CD14-positive monocyte (primary cell): ENCODE measurements at regions not wholly inside any gene's neighbourhood (a gene's known extent, or its start where the extent isn't known, plus 50 kb on each side); places are given as distances from the start of the nearest gene placed in this dataset.

Source experiments
- DNase-seq, 3 donors: peaks; one replicate each; pipeline ENCODE4 v3.0.0-alpha.2; 2011 to 2022
- H2AFZ ChIP-seq: 2 replicates; pipeline ENCODE4 v1.6.0; 2012; ENCODE audit warnings: mild to moderate bottlenecking, low read depth, low read length, inconsistent platforms; ENCODE audit not compliant: insufficient read depth, poor library complexity, severe bottlenecking
- H3K27ac ChIP-seq, 2 donors: 1 replicate in 1 of 2; 2 replicates in 1 of 2; pipeline ENCODE4 v1.5.1; 2012 to 2013; ENCODE audit warnings: low read length in 2 of 2, control low read depth in 1 of 2, inconsistent platforms in 1 of 2, low read depth in 1 of 2, mild to moderate bottlenecking in 1 of 2
- H3K27me3 ChIP-seq, 2 donors: one replicate each; pipeline versions ENCODE4 v1.6.0 to v1.6.1; 2011 to 2013; ENCODE audit warnings: low read length in 2 of 2; ENCODE audit not compliant: control insufficient read depth in 2 of 2, insufficient read depth in 2 of 2
- H3K36me3 ChIP-seq, 2 donors: replicated peaks in 1 of 2; 1 replicate in 1 of 2; 2 replicates in 1 of 2; pipeline versions ENCODE4 v1.5.1 to v1.6.1; 2012 to 2013; ENCODE audit warnings: low read length in 2 of 2, control low read depth in 1 of 2, inconsistent platforms in 1 of 2, mild to moderate bottlenecking in 1 of 2; ENCODE audit not compliant: insufficient read depth in 2 of 2, control insufficient read depth in 1 of 2
- H3K4me1 ChIP-seq, 2 donors: 1 replicate in 1 of 2; 2 replicates in 1 of 2; pipeline versions ENCODE4 v1.5.1 to v1.6.1; 2012 to 2013; ENCODE audit warnings: low read length in 2 of 2, control low read depth in 1 of 2, inconsistent platforms in 1 of 2, mild to moderate bottlenecking in 1 of 2, moderate library complexity in 1 of 2; ENCODE audit not compliant: insufficient read depth in 2 of 2, control insufficient read depth in 1 of 2
- H3K4me2 ChIP-seq: replicated peaks from 2 replicates; pipeline ENCODE3; 2012; ENCODE audit warnings: low read length, moderate library complexity, mild to moderate bottlenecking; ENCODE audit not compliant: poor library complexity, severe bottlenecking; ENCODE audit errors: extremely low read depth
- H3K4me3 ChIP-seq, 3 experiments: fragments of 200-600 bp in 1 of 3; sonication (generic) in 1 of 3; replicated peaks in 1 of 3; 1 replicate in 2 of 3; 2 replicates in 1 of 3; pipeline ENCODE4 v1.5.1; 2011 to 2013; ENCODE audit warnings: low read length in 3 of 3, mild to moderate bottlenecking in 3 of 3, control low read depth in 2 of 3, low read depth in 2 of 3, inconsistent platforms in 1 of 3, moderate library complexity in 1 of 3
- H3K79me2 ChIP-seq: 2 replicates; pipeline ENCODE4 v1.6.0; 2012; ENCODE audit warnings: mild to moderate bottlenecking, control low read depth, inconsistent platforms, low read length, moderate library complexity; ENCODE audit not compliant: insufficient read depth
- H3K9ac ChIP-seq: 2 replicates; pipeline ENCODE4 v1.6.0; 2017; ENCODE audit warnings: low read length, mild to moderate bottlenecking; ENCODE audit not compliant: insufficient read depth, poor library complexity, severe bottlenecking
- H3K9me3 ChIP-seq, 2 donors: replicated peaks in 1 of 2; 1 replicate in 1 of 2; 2 replicates in 1 of 2; pipeline versions ENCODE4 v1.5.1 to v1.6.1; 2012 to 2013; ENCODE audit warnings: low read length in 2 of 2, control low read depth in 1 of 2; ENCODE audit not compliant: control insufficient read depth in 1 of 2, insufficient read depth in 1 of 2
- H4K20me1 ChIP-seq: 2 replicates; pipeline ENCODE4 v1.6.0; 2012; ENCODE audit warnings: mild to moderate bottlenecking, low read length, control low read depth, moderate library complexity; ENCODE audit not compliant: insufficient read depth
- H3K27ac Mint-ChIP-seq, 7 donors: one replicate each; pipeline ENCODE4 v1.8.0; 2020; ENCODE audit warnings: mild to moderate bottlenecking in 7 of 7, mixed read lengths in 7 of 7, moderate library complexity in 6 of 7, inconsistent platforms in 2 of 7
- H3K27me3 Mint-ChIP-seq, 3 donors: one replicate each; pipeline ENCODE4 v1.8.0; 2021 to 2022; ENCODE audit warnings: low read depth in 3 of 3, mild to moderate bottlenecking in 3 of 3, mixed read lengths in 3 of 3, moderate library complexity in 3 of 3, inconsistent platforms in 1 of 3
- H3K36me3 Mint-ChIP-seq, 2 donors: one replicate each; pipeline ENCODE4 v1.8.0; 2020; ENCODE audit warnings: mixed read lengths in 2 of 2, inconsistent platforms in 1 of 2, mild to moderate bottlenecking in 1 of 2
- H3K4me1 Mint-ChIP-seq: one replicate; pipeline ENCODE4 v1.8.0; 2020; ENCODE audit warnings: mild to moderate bottlenecking, mixed read lengths
- H3K4me3 Mint-ChIP-seq, 2 donors: one replicate each; pipeline ENCODE4 v1.8.0; 2020; ENCODE audit warnings: mild to moderate bottlenecking in 2 of 2, mixed read lengths in 2 of 2, moderate library complexity in 1 of 2
- H3K9me3 Mint-ChIP-seq, 7 donors: one replicate each; pipeline ENCODE4 v1.8.0; 2020 to 2022; ENCODE audit warnings: mixed read lengths in 7 of 7, mild to moderate bottlenecking in 6 of 7, moderate library complexity in 6 of 7, inconsistent platforms in 2 of 7
- CTCF ChIP-seq: fragments of 200-600 bp; IDR thresholded peaks from one replicate; pipeline ENCODE4 v1.8.0; 2022; ENCODE audit warnings: antibody characterized with exemption, mild to moderate bottlenecking
- WGBS: methylation state at CpG from one replicate; pipeline ENCODE4 v1.1.5; 2013; ENCODE audit warnings: missing lambda C conversion rate; ENCODE audit not compliant: insufficient coverage; 5-methylcytosine and 5-hydroxymethylcytosine counted together
- intact Hi-C, 2 donors: fragments of 100-400 bp; cut with micrococcal nuclease; formaldehyde crosslinking; loops; one replicate each; pipeline versions ENCODE4 v1.15.0 to v1.15.1; 2023

GRCh38 chr18:39380186-39380725 lies 1814.7 kb upstream of the CELF4 start:
- no peaks in the 10 kb centered on the region for H3K27me3 ChIP-seq
- H3K36me3 Mint-ChIP-seq: no peaks in the 10 kb centered on the region
- no peak overlapping the region for H3K27ac ChIP-seq
- no peak overlapping the region for H3K4me3 ChIP-seq
- no peaks in the 10 kb centered on the region for H3K36me3 ChIP-seq
- intact Hi-C loops: no loop called here
- no peak overlapping the region for H3K9ac ChIP-seq
- TF ChIP-seq CTCF: no peak
- H3K27ac Mint-ChIP-seq: no peak overlapping the region
- no peaks in the 10 kb centered on the region for H3K4me1 Mint-ChIP-seq
- H3K4me1 ChIP-seq: no peaks in the 10 kb centered on the region
- H3K79me2 ChIP-seq: no peaks in the 10 kb centered on the region
- no peak overlapping the region for H2AFZ ChIP-seq
- H3K4me3 Mint-ChIP-seq: no peak overlapping the region
- peaks cover 0 to 1% (median 0%) of the 10 kb centered on the region in 3 donors for H3K27me3 Mint-ChIP-seq
- no peaks in the 10 kb centered on the region for H4K20me1 ChIP-seq
- H3K9me3 ChIP-seq: no peaks in the 10 kb centered on the region
- 83% methylated on average over 1 of the region's 3 CpGs for WGBS
- no peak for DNase-seq
- H3K4me2 ChIP-seq: no peak overlapping the region
- peaks cover 0 to 4% (median 0%) of the 10 kb centered on the region in 7 donors for H3K9me3 Mint-ChIP-seq

DNA sequence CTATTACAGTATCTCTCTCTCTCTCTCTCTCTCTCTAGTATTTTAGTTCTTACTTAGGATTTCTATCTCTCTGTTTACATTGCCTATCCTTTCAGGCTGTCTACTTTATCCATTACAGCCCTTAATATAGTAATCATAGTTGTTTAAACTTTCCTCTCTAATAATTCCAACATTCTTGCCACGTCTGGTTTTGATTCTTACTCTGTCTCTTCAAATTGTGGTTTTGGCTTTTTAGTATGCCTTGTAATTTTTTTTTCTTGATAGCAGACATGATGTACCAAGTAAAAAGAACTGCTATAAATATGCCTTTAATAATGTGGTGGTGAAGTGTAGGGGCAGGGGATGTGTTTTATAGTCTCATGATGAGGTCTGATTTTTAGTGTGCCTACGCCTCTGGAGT lies 1809.5 kb upstream of the CELF4 start:
- Mint-ChIP-seq H3K9me3 (peaks cover 0 to 7% (median 2%) of the 10 kb centered on the region in 7 donors), H3K27me3 (peaks cover 0 to 1% (median 0%) of the 10 kb centered on the region in 3 donors), H3K27ac (no peak overlapping the region), H3K4me3 (no peak overlapping the region), H3K36me3 (no peaks in the 10 kb centered on the region), H3K4me1 (no peaks in the 10 kb centered on the region)
- Histone ChIP-seq H3K4me2 (no peak overlapping the region), H4K20me1 (no peaks in the 10 kb centered on the region), H3K27ac (no peak overlapping the region), H3K4me1 (no peaks in the 10 kb centered on the region), H3K9me3 (no peaks in the 10 kb centered on the region), H3K4me3 (no peak overlapping the region), H3K79me2 (no peaks in the 10 kb centered on the region), H2AFZ (no peak overlapping the region), H3K9ac (no peak overlapping the region), H3K36me3 (no peaks in the 10 kb centered on the region), H3K27me3 (no peaks in the 10 kb centered on the region)
- intact Hi-C loops: no loop called here
- 100% methylated on average over 1 of the region's 2 CpGs for WGBS
- TF ChIP-seq CTCF: no peak
- no peak for DNase-seq
